AG04450 (cell line): ENCODE measurements at regions not wholly inside any gene's neighbourhood (a gene's known extent, or its start where the extent isn't known, plus 50 kb on each side); places are given as distances from the start of the nearest gene placed in this dataset.
"Not testable (repeated sequence)": the region's sequence is repeated elsewhere in the genome, so short reads cannot be mapped to it uniquely, and the experiment has no call there.

Experiments
- CTCF ChIA-PET: fragments of 300-600, 350-600 bp; formaldehyde crosslinking; extraction: SDS; loops from one replicate; lab custom pipeline; 2022; ENCODE audit warnings: antibody characterized with exemption, inconsistent platforms; lab: Charles Lee
- POLR2A ChIA-PET: fragments of 350-600 bp; formaldehyde crosslinking; extraction: SDS; loops from one replicate; lab custom pipeline; 2021; ENCODE audit warnings: antibody characterized with exemption, inconsistent platforms; lab: Yijun Ruan, JAX
- DNase-seq: peaks from one replicate; pipeline ENCODE4 v3.0.0-alpha.2; 2011; ENCODE audit warnings: low read depth, low spot score
- H3K27ac ChIP-seq: one replicate; pipeline ENCODE4 v1.5.1; 2012; ENCODE audit warnings: low read depth, low read length, control low read depth
- H3K27me3 ChIP-seq: one replicate; pipeline ENCODE4 v1.6.0; 2012; ENCODE audit warnings: low read length; ENCODE audit not compliant: control insufficient read depth, insufficient read depth
- H3K4me3 ChIP-seq: 2 replicates; pipeline ENCODE4 v1.5.1; 2011; ENCODE audit warnings: mild to moderate bottlenecking, low read depth, low read length, control low read depth
- H3K9me3 ChIP-seq: 2 replicates; pipeline ENCODE4 v1.5.1; 2012; ENCODE audit warnings: low read length; ENCODE audit not compliant: control insufficient read depth, insufficient read depth
- TF ChIP-seq, protein P1 (sequence below): IDR thresholded peaks from 2 replicates; pipeline ENCODE4 v1.5.1; 2011; ENCODE audit warnings: low read depth, low read length, control low read depth, inconsistent platforms

DNA sequence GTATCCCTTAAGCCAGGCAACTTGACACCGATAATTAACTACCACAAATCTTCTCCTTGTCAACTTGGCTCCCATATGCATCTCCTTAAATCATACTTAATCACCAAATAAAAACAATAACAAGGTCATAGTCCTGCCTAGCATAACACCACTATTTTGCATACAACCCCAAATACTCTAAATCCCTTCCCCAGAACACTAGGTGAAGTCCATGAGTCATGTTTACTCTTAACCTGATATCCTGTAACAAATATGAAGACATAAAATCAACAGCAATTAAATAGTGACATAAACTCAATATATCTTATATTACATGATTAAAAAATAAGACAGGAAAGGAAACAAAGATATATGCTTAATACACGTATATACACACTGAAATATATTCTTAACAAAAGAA is 362.0 kb downstream of the ETV1 start:
- CTCF ChIA-PET = no interaction called here
- TF ChIP-seq, protein P1, sequence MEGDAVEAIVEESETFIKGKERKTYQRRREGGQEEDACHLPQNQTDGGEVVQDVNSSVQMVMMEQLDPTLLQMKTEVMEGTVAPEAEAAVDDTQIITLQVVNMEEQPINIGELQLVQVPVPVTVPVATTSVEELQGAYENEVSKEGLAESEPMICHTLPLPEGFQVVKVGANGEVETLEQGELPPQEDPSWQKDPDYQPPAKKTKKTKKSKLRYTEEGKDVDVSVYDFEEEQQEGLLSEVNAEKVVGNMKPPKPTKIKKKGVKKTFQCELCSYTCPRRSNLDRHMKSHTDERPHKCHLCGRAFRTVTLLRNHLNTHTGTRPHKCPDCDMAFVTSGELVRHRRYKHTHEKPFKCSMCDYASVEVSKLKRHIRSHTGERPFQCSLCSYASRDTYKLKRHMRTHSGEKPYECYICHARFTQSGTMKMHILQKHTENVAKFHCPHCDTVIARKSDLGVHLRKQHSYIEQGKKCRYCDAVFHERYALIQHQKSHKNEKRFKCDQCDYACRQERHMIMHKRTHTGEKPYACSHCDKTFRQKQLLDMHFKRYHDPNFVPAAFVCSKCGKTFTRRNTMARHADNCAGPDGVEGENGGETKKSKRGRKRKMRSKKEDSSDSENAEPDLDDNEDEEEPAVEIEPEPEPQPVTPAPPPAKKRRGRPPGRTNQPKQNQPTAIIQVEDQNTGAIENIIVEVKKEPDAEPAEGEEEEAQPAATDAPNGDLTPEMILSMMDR = no peak
- POLR2A ChIA-PET = no interaction called here
- H3K9me3 ChIP-seq = no peaks in the 10 kb centered on the region; the same call in 1 of the 2 replicates
- no peak overlapping the region for H3K27ac ChIP-seq
- DNase-seq = no peak
- H3K4me3 ChIP-seq = no peak overlapping the region
- no peaks in the 10 kb centered on the region for H3K27me3 ChIP-seq

GRCh38 chr7:13628239-13629001 is 361.0 kb downstream of the ETV1 start:
- CTCF ChIA-PET = no interaction called here

DNA sequence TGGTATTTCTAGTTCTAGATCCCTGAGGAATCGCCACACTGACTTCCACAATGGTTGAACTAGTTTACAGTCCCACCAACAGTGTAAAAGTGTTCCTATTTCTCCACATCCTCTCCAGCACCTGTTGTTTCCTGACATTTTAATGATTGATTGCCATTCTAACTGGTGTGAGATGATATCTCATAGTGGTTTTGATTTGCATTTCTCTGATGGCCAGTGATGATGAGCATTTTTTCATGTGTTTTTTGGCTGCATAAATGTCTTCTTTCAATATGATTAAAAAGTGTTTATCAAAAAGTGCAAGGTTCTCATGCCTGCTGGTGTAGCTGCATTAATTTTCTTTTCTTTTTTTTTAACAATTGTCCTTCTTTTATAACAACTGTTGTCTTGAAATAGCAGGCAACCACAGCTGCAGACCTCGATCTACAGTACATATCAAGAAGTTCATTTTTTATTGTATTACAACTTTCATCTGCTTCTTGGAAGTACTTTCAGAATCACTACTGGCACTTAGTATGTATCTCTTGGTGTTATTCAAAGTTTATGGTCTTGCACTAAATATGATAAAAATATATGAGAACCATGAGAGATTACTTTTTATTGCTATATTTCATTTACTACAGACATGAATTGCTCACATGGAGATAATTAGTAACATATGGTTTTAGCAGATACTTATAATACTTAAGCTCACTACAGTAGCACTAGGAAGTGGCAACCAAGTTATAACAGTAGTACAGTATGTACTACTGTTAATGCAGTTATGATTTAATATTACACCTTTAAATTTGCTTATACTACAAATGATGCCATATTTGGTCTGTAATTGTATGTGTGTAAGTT is 358.0 kb downstream of the ETV1 start:
- H3K27ac ChIP-seq, DNase-seq, H3K4me3 ChIP-seq, H3K27me3 ChIP-seq, H3K9me3 ChIP-seq, CTCF ChIA-PET, POLR2A ChIA-PET: not testable (repeated sequence)

More at GRCh38 chr7:13628239-13629001, 361.0 kb downstream of the ETV1 start:
- TF ChIP-seq, protein P1 = no peak
- POLR2A ChIA-PET = no interaction called here
- no peaks in the 10 kb centered on the region for H3K27me3 ChIP-seq
- H3K4me3 ChIP-seq = no peak overlapping the region
- H3K9me3 ChIP-seq = no peaks in the 10 kb centered on the region; the same call in 1 of the 2 replicates
- no peak for DNase-seq
- no peak overlapping the region for H3K27ac ChIP-seq

- H3K27me3 ChIP-seq = no peaks in the 10 kb centered on the region
- DNase-seq = no peak
- no peaks in the 10 kb centered on the region for H3K9me3 ChIP-seq
- ChIA-PET POLR2A (no interaction called here), CTCF (no interaction called here)
- TF ChIP-seq, protein P1 = no peak
- no peak overlapping the region for H3K4me3 ChIP-seq
- no peak overlapping the region for H3K27ac ChIP-seq
These were observed 355.6 kb downstream of the ETV1 start for GRCh38 chr7:13633857-13634256.

DNA sequence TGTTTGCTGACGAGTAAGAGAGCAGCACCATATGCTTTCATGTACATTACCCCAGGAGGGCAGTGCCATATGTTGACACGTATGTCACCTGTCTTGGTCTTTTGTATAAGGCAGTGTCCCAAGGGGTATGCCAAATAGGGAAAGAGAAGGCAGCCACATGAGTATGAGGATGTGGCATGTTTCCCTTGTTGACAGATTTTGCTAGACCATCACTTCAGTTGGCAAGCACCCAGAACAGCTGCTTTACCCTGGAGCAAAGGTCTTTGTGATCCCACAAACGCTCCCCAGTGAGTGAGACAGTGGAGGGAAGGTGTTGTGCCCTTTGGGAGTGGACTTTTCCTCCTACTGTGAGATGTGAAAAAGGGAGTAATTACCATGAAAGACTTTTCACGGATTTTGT is 350.1 kb downstream of the ETV1 start:
- Histone ChIP-seq H3K4me3 (no peak overlapping the region), H3K9me3 (no peaks in the 10 kb centered on the region), H3K27me3 (no peaks in the 10 kb centered on the region), H3K27ac (no peak overlapping the region)
- TF ChIP-seq, protein P1 = no peak
- ChIA-PET CTCF (interaction anchor here (1.0 kb wide), 1 partner anchor 115 kb away, joined by 3 read pairs; no protein-coding TSS in a partner anchor), POLR2A (no interaction called here)
- no peak for DNase-seq
